ENCODE measurements at regions not wholly inside any gene's neighbourhood (a gene's known extent, or its start where the extent isn't known, plus 50 kb on each side); places are given as distances from the start of the nearest gene placed in this dataset.
"Not testable (repeated sequence)": the region's sequence is repeated elsewhere in the genome, so short reads cannot be mapped to it uniquely, and the experiment has no call there.

- TF ChIP-seq POLR2A (IDR thresholded peaks at IDR 0.05) = no peak
- Histone ChIP-seq H3K4me3 (no peak overlapping the region), H3K36me3 (no peaks in the 10 kb centered on the region), H3K27me3 (peaks cover 0 to 6% (median 0%) of the 10 kb centered on the region in 3 donors), H3K9me3 (no peaks in the 10 kb centered on the region), H3K4me1 (peaks cover 0 to 6% (median 0%) of the 10 kb centered on the region in 4 donors), H3K27ac (no peak overlapping the region)
- WGBS, 5 donors = 54 to 74% (median 60%) methylated on average over 2 of the region's 2 CpGs
- intact Hi-C loops (cut with DNase I; ENCODE audit: low total_unique reads) = loop anchor here (10.0 kb wide), 1 partner anchor 196 kb away; no protein-coding TSS in a partner anchor
- DNase-seq = no peak
These were observed 75.3 kb upstream of the PNPT1 start for GRCh38 chr2:55768991-55769390.

- no peaks in the 10 kb centered on the region for H3K36me3 ChIP-seq
- TF ChIP-seq CTCF (IDR thresholded peaks at IDR 0.05) = no peak
- TF ChIP-seq POLR2A (IDR thresholded peaks at IDR 0.05) = no peak
- TF ChIP-seq EP300 (IDR thresholded peaks at IDR 0.05) = no peak
- no peak for TF ChIP-seq POLR2AphosphoS5 (IDR thresholded peaks at IDR 0.05)
- H3K9me3 ChIP-seq = no peaks in the 10 kb centered on the region
- DNase-seq = no peak
- peaks cover 0 to 6% (median 0%) of the 10 kb centered on the region in 3 donors for H3K27me3 ChIP-seq
- no peak overlapping the region for H3K27ac ChIP-seq
- intact Hi-C loops (cut with DNase I; ENCODE audit: low total_unique reads) = loop anchor here (10.0 kb wide), 1 partner anchor 198 kb away; no protein-coding TSS in a partner anchor
- H3K4me3 ChIP-seq = no peak overlapping the region
- H3K4me1 ChIP-seq = no peaks in the 10 kb centered on the region
These were observed 73.3 kb upstream of the PNPT1 start for GRCh38 chr2:55766947-55767346.

GRCh38 chr2:55765708-55766107 lies 72.1 kb upstream of the PNPT1 start:
- DNase-seq, H3K36me3 ChIP-seq, H3K9me3 ChIP-seq, H3K27ac ChIP-seq, H3K4me3 ChIP-seq, H3K4me1 ChIP-seq, H3K27me3 ChIP-seq: not testable (repeated sequence)
- 61 to 98% (median 73%) methylated on average over 2 of the region's 2 CpGs for WGBS, 5 donors
- intact Hi-C loops (cut with DNase I; ENCODE audit: low total_unique reads) = loop anchor here (10.0 kb wide), 1 partner anchor 199 kb away; no protein-coding TSS in a partner anchor

- Histone ChIP-seq H3K27ac (no peak overlapping the region), H3K36me3 (no peaks in the 10 kb centered on the region), H3K27me3 (no peaks in the 10 kb centered on the region), H3K9me3 (no peaks in the 10 kb centered on the region), H3K4me3 (no peak overlapping the region), H3K4me1 (no peaks in the 10 kb centered on the region)
- TF ChIP-seq CTCF (IDR thresholded peaks at IDR 0.05) = no peak
- no peak for TF ChIP-seq POLR2AphosphoS5 (IDR thresholded peaks at IDR 0.05)
- TF ChIP-seq POLR2A (IDR thresholded peaks at IDR 0.05) = no peak
- TF ChIP-seq EP300 (IDR thresholded peaks at IDR 0.05) = no peak
- intact Hi-C loops (cut with DNase I; ENCODE audit: low total_unique reads) = loop anchor here (10.0 kb wide), 1 partner anchor 201 kb away; no protein-coding TSS in a partner anchor
- no peak for DNase-seq
- WGBS, 5 donors = 84 to 94% (median 86%) methylated on average over 1 of the region's 1 CpG
These were observed 70.1 kb upstream of the PNPT1 start for GRCh38 chr2:55763721-55764120.

GRCh38 chr2:55761526-55761925 lies 67.9 kb upstream of the PNPT1 start:
- Histone ChIP-seq H3K9me3 (no peaks in the 10 kb centered on the region), H3K4me1 (no peaks in the 10 kb centered on the region), H3K27me3 (no peaks in the 10 kb centered on the region), H3K36me3 (no peaks in the 10 kb centered on the region), H3K27ac (peak overlapping the region in 3 of 5 donors; percentile 42 to 46 (median 44)), H3K4me3 (no peak overlapping the region)
- DNase-seq = no peak
- no peak for TF ChIP-seq POLR2AphosphoS5 (IDR thresholded peaks at IDR 0.05)
- no peak for TF ChIP-seq EP300 (IDR thresholded peaks at IDR 0.05)
- no peak for TF ChIP-seq CTCF (IDR thresholded peaks at IDR 0.05)
- TF ChIP-seq POLR2A (IDR thresholded peaks at IDR 0.05) = no peak
- intact Hi-C loops (cut with DNase I; ENCODE audit: low total_unique reads) = loop anchor here (10.0 kb wide), 1 partner anchor 203 kb away; no protein-coding TSS in a partner anchor
- WGBS, 5 donors = 64 to 81% (median 74%) methylated on average over 2 of the region's 2 CpGs
